ENCODE measurements at regions not wholly inside any gene's neighbourhood (a gene's known extent, or its start where the extent isn't known, plus 50 kb on each side); places are given as distances from the start of the nearest gene placed in this dataset.

DNA sequence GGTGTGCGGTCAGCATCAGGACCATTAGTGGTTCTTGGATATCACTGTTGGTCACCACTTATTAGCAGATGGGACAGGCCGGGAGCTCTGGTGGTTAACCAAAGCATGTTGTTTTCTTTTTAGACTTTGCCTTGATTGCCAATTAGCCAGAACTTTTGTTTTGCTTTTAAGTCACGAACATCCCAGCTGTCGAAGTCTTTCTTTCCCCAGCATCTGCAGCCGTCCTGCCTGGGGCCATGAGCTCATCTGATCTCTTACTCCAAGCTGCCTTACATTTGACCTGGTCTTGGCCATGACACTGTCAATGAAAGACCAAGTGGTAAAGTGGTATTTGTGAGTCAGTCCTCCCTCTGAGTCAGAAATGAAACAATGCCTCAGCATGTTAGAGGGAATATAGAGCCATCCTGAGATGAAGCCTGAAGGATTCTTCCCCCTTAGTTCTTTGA lies 53.9 kb upstream of the CREB5 start:
- no peaks in the 10 kb centered on the region for H3K9me3 ChIP-seq
- H3K4me3 ChIP-seq, result no peak overlapping the region
- 76% methylated on average over 3 of the region's 5 CpGs for WGBS (ENCODE audit: insufficient coverage, low coverage, low lambda C conversion rate, missing lambda C conversion rate)
- DNase-seq (no peak), ATAC-seq (no peak)
- intact Hi-C loops (cut with DNase I), result no loop called here
- no peak for TF ChIP-seq CTCF (IDR thresholded peaks at IDR 0.05)
- TF ChIP-seq POLR2A (IDR thresholded peaks at IDR 0.05), result no peak
- H3K27me3 ChIP-seq, result no peaks in the 10 kb centered on the region
- H3K27ac ChIP-seq, result no peak overlapping the region
- H3K36me3 ChIP-seq, result no peaks in the 10 kb centered on the region
- H3K4me1 ChIP-seq, result no peaks in the 10 kb centered on the region

GRCh38 chr7:28360739-28361138 lies 51.6 kb upstream of the CREB5 start:
- TF ChIP-seq CTCF (IDR thresholded peaks at IDR 0.05) (no peak), POLR2A (IDR thresholded peaks at IDR 0.05) (no peak)
- H3K4me3 ChIP-seq, result no peak overlapping the region
- WGBS (ENCODE audit: insufficient coverage, low coverage, low lambda C conversion rate, missing lambda C conversion rate), result 41% methylated on average over 1 of the region's 1 CpG
- H3K4me1 ChIP-seq, result no peaks in the 10 kb centered on the region
- DNase-seq, result no peak
- intact Hi-C loops (cut with DNase I), result no loop called here
- no peak overlapping the region for H3K27ac ChIP-seq
- no peaks in the 10 kb centered on the region for H3K36me3 ChIP-seq
- no peaks in the 10 kb centered on the region for H3K27me3 ChIP-seq
- no peaks in the 10 kb centered on the region for H3K9me3 ChIP-seq
- ATAC-seq, result no peak

GRCh38 chr7:28361551-28361950 lies 50.8 kb upstream of the CREB5 start:
- no peak for TF ChIP-seq POLR2A (IDR thresholded peaks at IDR 0.05)
- no peak for TF ChIP-seq CTCF (IDR thresholded peaks at IDR 0.05)
- Histone ChIP-seq H3K36me3 (no peaks in the 10 kb centered on the region), H3K4me1 (no peaks in the 10 kb centered on the region), H3K4me3 (no peak overlapping the region), H3K27me3 (no peaks in the 10 kb centered on the region), H3K27ac (no peak overlapping the region), H3K9me3 (no peaks in the 10 kb centered on the region)
- intact Hi-C loops (cut with DNase I), result no loop called here
- ATAC-seq, result no peak
- WGBS (ENCODE audit: insufficient coverage, low coverage, low lambda C conversion rate, missing lambda C conversion rate), result 67% methylated on average over 1 of the region's 1 CpG
- no peak for DNase-seq

DNA sequence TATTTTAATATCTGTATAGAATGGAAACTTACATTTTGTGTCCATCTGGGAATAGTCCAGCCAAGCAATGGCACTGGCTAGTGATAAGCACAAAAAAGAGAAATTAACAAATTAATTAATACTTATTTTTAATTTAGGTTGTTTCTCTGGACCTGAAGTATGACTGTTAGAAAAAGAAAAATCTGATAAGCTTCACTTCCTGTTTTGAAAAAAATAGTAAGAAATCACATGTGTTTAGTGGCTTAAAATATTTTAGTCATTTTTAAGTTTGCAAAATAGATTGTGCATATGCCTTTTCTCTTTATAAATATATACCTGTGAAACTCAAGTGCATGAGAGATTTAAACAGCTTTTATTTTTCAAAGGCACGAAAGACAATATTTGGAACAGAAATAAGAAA lies 50.1 kb upstream of the CREB5 start:
- H3K4me1 ChIP-seq, result no peaks in the 10 kb centered on the region
- TF ChIP-seq CTCF (IDR thresholded peaks at IDR 0.05), result no peak
- TF ChIP-seq POLR2A (IDR thresholded peaks at IDR 0.05), result no peak
- H3K27me3 ChIP-seq, result no peaks in the 10 kb centered on the region
- H3K4me3 ChIP-seq, result no peak overlapping the region
- no peak overlapping the region for H3K27ac ChIP-seq
- no peaks in the 10 kb centered on the region for H3K36me3 ChIP-seq
- DNase-seq (no peak), ATAC-seq (no peak)
- no peaks in the 10 kb centered on the region for H3K9me3 ChIP-seq
- WGBS (ENCODE audit: insufficient coverage, low coverage, low lambda C conversion rate, missing lambda C conversion rate), result 87% methylated on average over 1 of the region's 1 CpG
- intact Hi-C loops (cut with DNase I), result no loop called here

Data from right lobe of liver (tissue), 6 donors.